HepG2 (cell line): ENCODE measurements at regions not wholly inside any gene's neighbourhood (a gene's known extent, or its start where the extent isn't known, plus 50 kb on each side); places are given as distances from the start of the nearest gene placed in this dataset.

Source experiments
- ATAC-seq: fragments of 200-7000 bp; cut with Tn5 transposase; 3 replicates; pipeline ENCODE4 v1.9.1; 2020; ENCODE audit warnings: mild to moderate bottlenecking, moderate library complexity
- BruUV-seq: library from RNA; stranded (reverse); fragments of 400-500 nt; replicated peaks from 2 replicates; lab custom pipeline; 2021; lab: Mats Ljungman, UMichigan
- CTCF ChIA-PET: fragments of 300-600 bp; formaldehyde crosslinking; extraction: SDS; loops from one replicate; lab custom pipeline; 2021; ENCODE audit warnings: low total read pairs, inconsistent platforms, low intra/inter-chr PET ratio; lab: Yijun Ruan, JAX
- POLR2A ChIA-PET: fragments of 350-600 bp; sonication (Branson Sonifier 250); formaldehyde crosslinking; loops from one replicate; lab custom pipeline; 2020; ENCODE audit warnings: antibody characterized with exemption, inconsistent platforms; lab: Yijun Ruan, JAX
- DNase-seq: peaks from one replicate; pipeline ENCODE4 v3.0.0-alpha.2; 2015; ENCODE audit warnings: low spot score
- FAIRE-seq: peaks from 3 replicates; lab custom pipeline; 2011; peaks lifted over from hg19 to GRCh38; lab: Jason Lieb, UNC
- H2AFZ ChIP-seq: one replicate; pipeline ENCODE4 v1.6.1; 2011; ENCODE audit warnings: low read length, inconsistent platforms
- H3K27ac ChIP-seq: fragments of 300-600 bp; 3 replicates; pipeline ENCODE4 v1.8.0; 2011; ENCODE audit warnings: mixed run types, mild to moderate bottlenecking, mixed read lengths, low read length, inconsistent platforms; ENCODE audit not compliant: insufficient read depth; ENCODE audit errors: extremely low read length
- H3K27me3 ChIP-seq, 2 experiments: fragments of 200-600 bp in 1 of 2; 2 replicates in 1 of 2; 3 replicates in 1 of 2; pipeline versions ENCODE4 v1.6.0 to v1.8.0; 2011; ENCODE audit warnings: low read length in 2 of 2, mild to moderate bottlenecking in 2 of 2, moderate library complexity in 2 of 2, inconsistent platforms in 1 of 2; ENCODE audit not compliant: insufficient read depth in 2 of 2, control insufficient read depth in 1 of 2
- H3K36me3 ChIP-seq, 2 experiments: fragments of 200-600 bp in 1 of 2; replicated peaks in 1 of 2; 2 replicates in 1 of 2; 3 replicates in 1 of 2; pipeline versions ENCODE4 v1.5.1 to v1.8.0; 2011; ENCODE audit warnings: low read length in 2 of 2, inconsistent platforms in 1 of 2; ENCODE audit not compliant: insufficient read depth in 2 of 2, control insufficient read depth in 1 of 2
- H3K4me1 ChIP-seq: 2 replicates; pipeline ENCODE4 v1.5.1; 2012; ENCODE audit warnings: low read length, inconsistent platforms; ENCODE audit not compliant: insufficient read depth
- H3K4me2 ChIP-seq: 2 replicates; pipeline ENCODE4 v1.6.0; 2011; ENCODE audit warnings: low read depth, low read length, inconsistent platforms
- H3K4me3 ChIP-seq, 3 experiments: fragments of 200-600 bp in 1 of 3; sonication (generic), shearing (Covaris generic) in 1 of 3; replicated peaks in 1 of 3; 2 replicates each; pipeline ENCODE4 v1.5.1; 2011 to 2016; ENCODE audit warnings: low read length in 3 of 3, inconsistent platforms in 2 of 3, low read depth in 2 of 3, mild to moderate bottlenecking in 2 of 3, control low read depth in 1 of 3, mixed read lengths in 1 of 3; ENCODE audit not compliant: insufficient read depth in 1 of 3
- H3K79me2 ChIP-seq: one replicate; pipeline ENCODE4 v1.6.1; 2011; ENCODE audit warnings: low read length, inconsistent platforms; ENCODE audit not compliant: insufficient read depth
- H3K9ac ChIP-seq: 2 replicates; pipeline ENCODE4 v1.6.0; 2011; ENCODE audit warnings: mild to moderate bottlenecking, low read depth, low read length, inconsistent platforms; ENCODE audit not compliant: insufficient read depth
- H3K9me3 ChIP-seq: 2 replicates; pipeline ENCODE4 v1.5.1; 2012; ENCODE audit warnings: mild to moderate bottlenecking, low read length
- H4K20me1 ChIP-seq: 2 replicates; pipeline ENCODE4 v1.6.0; 2011; ENCODE audit warnings: inconsistent platforms, mild to moderate bottlenecking, low read length, moderate library complexity; ENCODE audit not compliant: insufficient read depth
- BCLAF1 ChIP-seq: fragments of 450-650 bp; IDR thresholded peaks from 2 replicates; pipeline ENCODE4 v1.6.1; 2017; ENCODE audit warnings: mild to moderate bottlenecking
- BRCA1 ChIP-seq: sonication (generic); formaldehyde crosslinking; IDR thresholded peaks from 2 replicates; pipeline ENCODE4 v1.4.0; 2020; ENCODE audit warnings: missing genetic modification reagents
- BRF2 ChIP-seq: sonication (generic); formaldehyde crosslinking; IDR thresholded peaks from 2 replicates; pipeline ENCODE4 v1.8.1; 2022; ENCODE audit warnings: mild to moderate bottlenecking, missing genetic modification reagents
- MEIS1 ChIP-seq: sonication (generic); formaldehyde crosslinking; IDR thresholded peaks from 2 replicates; pipeline ENCODE4 v1.9.0; 2021; ENCODE audit warnings: mild to moderate bottlenecking, missing genetic modification reagents, moderate library complexity, borderline replicate concordance
- MZF1 ChIP-seq: sonication (generic); formaldehyde crosslinking; IDR thresholded peaks from 2 replicates; pipeline ENCODE4 v1.8.1; 2023; ENCODE audit warnings: mild to moderate bottlenecking, missing genetic modification reagents, borderline replicate concordance
- PAF1 ChIP-seq: IDR thresholded peaks from 2 replicates; pipeline ENCODE4 v1.6.1; 2016; ENCODE audit warnings: missing genetic modification reagents, missing compliant biosample characterization
- PRDM4 ChIP-seq: sonication (generic); formaldehyde crosslinking; IDR thresholded peaks from 2 replicates; pipeline ENCODE4 v1.9.0; 2021; ENCODE audit warnings: missing genetic modification reagents, borderline replicate concordance
- SKI ChIP-seq: fragments of 450-650 bp; IDR thresholded peaks from one replicate; pipeline ENCODE4 v1.6.1; 2018; ENCODE audit warnings: mild to moderate bottlenecking; ENCODE audit not compliant: partially characterized antibody
- ZFP90 ChIP-seq: sonication (generic); formaldehyde crosslinking; IDR thresholded peaks from 2 replicates; pipeline ENCODE4 v1.8.0; 2022; ENCODE audit warnings: missing genetic modification reagents, mild to moderate bottlenecking, inconsistent platforms, borderline replicate concordance
- ZNF552 ChIP-seq: sonication (generic); formaldehyde crosslinking; IDR thresholded peaks from 2 replicates; pipeline ENCODE4 v1.9.0; 2022; ENCODE audit warnings: missing genetic modification reagents, mild to moderate bottlenecking, borderline replicate concordance
- ZNF577 ChIP-seq: sonication (generic); formaldehyde crosslinking; IDR thresholded peaks from 2 replicates; pipeline ENCODE4 v1.4.0; 2020; ENCODE audit warnings: mild to moderate bottlenecking, low read depth, missing genetic modification reagents, borderline replicate concordance
- WGBS: methylation state at CpG from one replicate; pipeline ENCODE4 v1.1.6; 2017; ENCODE audit warnings: low lambda C conversion rate; 5-methylcytosine and 5-hydroxymethylcytosine counted together
- in situ Hi-C: cut with HindIII; loops from 2 replicates; pipeline ENCODE4 v1.10.0; 2017; ENCODE audit warnings: low pct_unique_long_range_greater_than_20kb; ENCODE audit not compliant: extremely low pct_ligation_motif_present
- intact Hi-C: fragments of 100-400 bp; cut with micrococcal nuclease; formaldehyde crosslinking; loops from one replicate; pipeline ENCODE4 v1.10.0; 2022; ENCODE audit not compliant: unreplicated experiment

- TF ChIP-seq BRCA1 (CRISPR knock-in tag) (no peak), ZNF552 (CRISPR knock-in tag) (no peak), ZNF577 (CRISPR knock-in tag) (no peak), SKI (no peak), MZF1 (CRISPR knock-in tag) (no peak), PAF1 (no peak), ZFP90 (CRISPR knock-in tag) (no peak), BCLAF1 (no peak), BRF2 (CRISPR knock-in tag) (no peak), MEIS1 (no peak), PRDM4 (CRISPR knock-in tag) (no peak)
- H3K27ac ChIP-seq, result no peak overlapping the region
- H2AFZ ChIP-seq, result no peak overlapping the region
- CTCF ChIA-PET, result no interaction called here
- no TSS peak for BruUV-seq
- H3K36me3 ChIP-seq, result no peaks in the 10 kb centered on the region
- H3K79me2 ChIP-seq, result no peaks in the 10 kb centered on the region
- no peak for ATAC-seq
- intact Hi-C loops (no loop called here), in situ Hi-C loops (no loop called here)
- POLR2A ChIA-PET, result no interaction called here
- no peak overlapping the region for H3K4me2 ChIP-seq
- no peak overlapping the region for H3K4me3 ChIP-seq
- H3K9me3 ChIP-seq, result no peaks in the 10 kb centered on the region
- 98% methylated on average over 5 of the region's 5 CpGs for WGBS
- H3K27me3 ChIP-seq, result no peaks in the 10 kb centered on the region
- no peak overlapping the region for H3K9ac ChIP-seq
- H3K4me1 ChIP-seq, result no peaks in the 10 kb centered on the region
- no peaks in the 10 kb centered on the region for H4K20me1 ChIP-seq
- DNase-seq, result no peak
- FAIRE-seq, result no peak
Observed at GRCh38 chr13:33341861-33342452, 56.4 kb upstream of the STARD13 start.
